ENCODE measurements at regions not wholly inside any gene's neighbourhood (a gene's known extent, or its start where the extent isn't known, plus 50 kb on each side); places are given as distances from the start of the nearest gene placed in this dataset.

- Histone ChIP-seq H3K9me3 (replicated peaks; ENCODE audit: control insufficient read depth, insufficient read depth, low read length) (no peaks in the 10 kb centered on the region), H3K4me2 (ENCODE audit: control insufficient read depth, insufficient read depth) (no peak overlapping the region), H4K20me1 (ENCODE audit: control insufficient read depth, insufficient read depth) (no peaks in the 10 kb centered on the region), H3K36me3 (ENCODE audit: control insufficient read depth in 2 of 2, insufficient read depth in 2 of 2, low read length in 1 of 2) (no peaks in the 10 kb centered on the region), H3K27ac (ENCODE audit: control insufficient read depth, insufficient read depth) (no peak overlapping the region), H2AFZ (ENCODE audit: control insufficient read depth, low read depth, low read length) (no peak overlapping the region), H3K27me3 (replicated peaks in 1 of 2; ENCODE audit: control insufficient read depth in 2 of 2, insufficient read depth in 2 of 2, low read length in 1 of 2) (no peaks in the 10 kb centered on the region; a peak in 1 of 4 replicates), H3K4me3 (no peak overlapping the region), H3K9ac (ENCODE audit: control insufficient read depth, insufficient read depth, low read length) (no peak overlapping the region), H3K4me1 (ENCODE audit: control insufficient read depth, insufficient read depth, low read length) (no peaks in the 10 kb centered on the region), H3K79me2 (ENCODE audit: control insufficient read depth, insufficient read depth, low read length) (no peaks in the 10 kb centered on the region)
- SMC1A ChIA-PET (ENCODE audit: uncharacterized antibody, unreplicated experiment), result no interaction called here
- RAD21 ChIA-PET (ENCODE audit: unreplicated experiment), result no interaction called here
- 0% methylated on average over 3 of the region's 3 CpGs for WGBS (ENCODE audit: insufficient coverage, insufficient replicate concordance, low lambda C conversion rate, missing lambda C conversion rate)
- DNase-seq (ENCODE audit: low read depth, low spot score) (no peak), FAIRE-seq (no peak), ATAC-seq (no peak)
- in situ Hi-C loops (cut with MboI), result no loop called here
- POLR2A ChIA-PET, result no interaction called here
- BruUV-seq (replicated peaks), result no TSS peak
- intact Hi-C loops (cut with micrococcal nuclease; ENCODE audit: unreplicated experiment), result no loop called here
- CTCF ChIA-PET, result no interaction called here
- TF ChIP-seq PRDM15 (CRISPR knock-in tag; IDR thresholded peaks at IDR 0.05), result no peak
- TF ChIP-seq PML (IDR thresholded peaks at IDR 0.05; ENCODE audit: low read length), result no peak
- TF ChIP-seq, protein P1, sequence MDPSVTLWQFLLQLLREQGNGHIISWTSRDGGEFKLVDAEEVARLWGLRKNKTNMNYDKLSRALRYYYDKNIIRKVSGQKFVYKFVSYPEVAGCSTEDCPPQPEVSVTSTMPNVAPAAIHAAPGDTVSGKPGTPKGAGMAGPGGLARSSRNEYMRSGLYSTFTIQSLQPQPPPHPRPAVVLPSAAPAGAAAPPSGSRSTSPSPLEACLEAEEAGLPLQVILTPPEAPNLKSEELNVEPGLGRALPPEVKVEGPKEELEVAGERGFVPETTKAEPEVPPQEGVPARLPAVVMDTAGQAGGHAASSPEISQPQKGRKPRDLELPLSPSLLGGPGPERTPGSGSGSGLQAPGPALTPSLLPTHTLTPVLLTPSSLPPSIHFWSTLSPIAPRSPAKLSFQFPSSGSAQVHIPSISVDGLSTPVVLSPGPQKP (IDR thresholded peaks at IDR 0.05; ENCODE audit: low read depth, low read length), result no peak
- no peak for TF ChIP-seq TCF7 (IDR thresholded peaks at IDR 0.05; ENCODE audit: borderline replicate concordance)
- TF ChIP-seq TARDBP (IDR thresholded peaks at IDR 0.05; ENCODE audit: borderline replicate concordance), result no peak
- no peak for TF ChIP-seq POLR2AphosphoS2 (IDR thresholded peaks at IDR 0.05; ENCODE audit: low read depth, low read length)
- TF ChIP-seq SREBF1 (IDR thresholded peaks at IDR 0.05; ENCODE audit: low read length), result no peak
- no peak for TF ChIP-seq KDM1A (IDR thresholded peaks at IDR 0.05; ENCODE audit: borderline replicate concordance)
- TF ChIP-seq SUZ12 (IDR thresholded peaks at IDR 0.05; ENCODE audit: unreplicated experiment), result no peak
- no peak for TF ChIP-seq STAT3 (IDR thresholded peaks at IDR 0.05; ENCODE audit: low read depth, low read length)
- no peak for TF ChIP-seq SPI1 (IDR thresholded peaks at IDR 0.05; ENCODE audit: borderline replicate concordance, insufficient read depth, low read depth, low read length)
- TF ChIP-seq ASH2L (IDR thresholded peaks at IDR 0.05; ENCODE audit: borderline replicate concordance, low read depth), result no peak
- TF ChIP-seq CEBPZ (IDR thresholded peaks at IDR 0.05; ENCODE audit: low read depth, low read length), result no peak
- TF ChIP-seq ZBED1 (IDR thresholded peaks at IDR 0.05; ENCODE audit: borderline replicate concordance), result no peak
- no peak for TF ChIP-seq KLF5 (IDR thresholded peaks at IDR 0.05; ENCODE audit: partially characterized antibody)
- no peak for TF ChIP-seq ESRRA (IDR thresholded peaks at IDR 0.05; ENCODE audit: low read length)
Observed at GRCh38 chr1:58227604-58228003, 318.9 kb downstream of the OMA1 start.

Data from GM12878 (cell line).